ENCODE measurements at regions not wholly inside any gene's neighbourhood (a gene's known extent, or its start where the extent isn't known, plus 50 kb on each side); places are given as distances from the start of the nearest gene placed in this dataset.

DNA sequence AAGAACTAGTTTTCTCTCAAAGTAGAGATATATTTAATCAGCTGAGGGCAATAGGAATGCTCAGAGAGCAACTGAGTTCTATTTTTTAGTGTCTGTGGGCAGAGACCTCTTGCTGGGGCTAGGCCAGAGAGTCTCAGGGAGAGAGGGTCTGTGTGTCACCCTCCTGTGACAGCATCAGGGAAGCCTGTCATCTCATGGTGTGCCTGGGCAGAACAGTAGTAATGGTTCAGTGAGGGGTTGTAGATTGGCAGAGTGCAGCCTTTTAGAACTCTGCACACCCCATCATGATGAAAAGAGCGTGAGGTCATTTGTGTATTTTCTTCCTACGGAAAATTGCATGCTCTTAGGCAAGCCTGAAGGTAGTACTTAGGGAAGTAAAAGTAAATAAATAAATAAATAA lies 1396.5 kb upstream of the AGA start:
- no peak for DNase-seq

DNA sequence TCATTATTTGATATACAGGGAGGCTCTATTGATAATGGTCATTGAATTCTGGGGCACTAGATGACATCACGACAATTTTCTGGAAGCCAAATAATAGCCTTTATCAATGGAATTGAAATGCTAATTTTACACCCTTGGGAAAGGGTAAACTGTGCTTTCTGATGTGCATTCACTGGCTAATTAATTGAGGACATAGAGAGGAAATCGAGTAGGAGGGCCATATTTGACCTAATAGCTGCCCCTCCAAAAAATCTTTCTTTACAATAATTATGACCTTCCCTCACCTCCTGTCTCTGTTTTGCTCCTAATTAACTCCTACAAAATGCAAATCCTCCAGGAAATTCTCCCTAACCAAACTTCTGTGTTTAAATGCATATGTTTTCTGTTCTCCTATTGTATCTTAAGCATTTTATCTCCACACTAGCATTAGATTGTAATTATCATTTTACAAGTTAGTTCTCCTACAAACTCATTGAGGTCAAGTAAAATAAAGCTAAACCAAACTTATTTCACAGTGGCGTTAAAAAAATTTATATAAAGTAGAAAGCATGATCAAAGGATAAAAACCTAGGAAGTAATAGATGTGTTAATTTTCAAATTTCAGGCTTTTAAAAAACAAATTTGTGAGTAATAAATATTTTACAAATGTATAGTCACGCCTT lies 1414.0 kb upstream of the AGA start:
- no peak for DNase-seq

DNA sequence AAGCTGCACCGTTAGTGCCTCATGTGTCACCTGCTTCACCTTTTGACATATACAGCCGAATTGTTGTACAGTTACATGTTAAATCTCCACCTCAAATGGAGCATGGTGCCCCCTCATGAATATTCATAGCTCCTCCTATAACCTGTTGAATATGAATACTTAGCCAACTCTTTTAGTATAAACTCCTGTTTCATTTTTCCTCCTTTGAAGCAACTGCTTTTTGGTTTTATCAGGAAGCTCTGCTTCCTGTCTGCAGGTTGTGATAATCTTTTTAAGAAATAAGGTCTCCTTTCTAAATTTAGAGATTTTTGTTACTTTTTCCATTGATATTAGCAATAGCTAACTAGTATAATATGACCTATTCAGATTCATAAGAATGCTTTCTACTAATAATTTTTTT lies 1429.2 kb upstream of the AGA start:
- DNase-seq: no peak

DNA sequence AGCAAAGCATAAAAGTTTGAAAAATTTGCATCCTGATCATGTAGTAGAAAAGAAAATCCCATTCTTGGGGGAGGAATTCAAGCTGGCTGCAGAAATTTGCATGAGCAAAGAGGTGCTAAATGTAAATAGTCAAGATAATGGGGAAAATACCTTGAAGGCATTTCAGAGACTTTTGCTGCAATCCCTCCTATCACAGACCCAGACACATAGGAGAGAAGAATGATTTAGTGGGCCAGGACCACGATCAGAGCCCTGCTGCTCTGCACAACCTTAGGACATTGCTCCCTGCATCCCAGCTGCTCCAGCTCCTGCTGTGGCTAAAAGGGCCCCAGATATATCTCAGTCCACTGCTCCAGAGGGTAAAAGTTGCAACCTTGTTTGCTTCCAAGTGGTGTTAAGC lies 1439.7 kb upstream of the AGA start:
- no peak for DNase-seq

- no peak for DNase-seq
Measured at GRCh38 chr4:178894126-178894525, 1451.9 kb upstream of the AGA start.

DNA sequence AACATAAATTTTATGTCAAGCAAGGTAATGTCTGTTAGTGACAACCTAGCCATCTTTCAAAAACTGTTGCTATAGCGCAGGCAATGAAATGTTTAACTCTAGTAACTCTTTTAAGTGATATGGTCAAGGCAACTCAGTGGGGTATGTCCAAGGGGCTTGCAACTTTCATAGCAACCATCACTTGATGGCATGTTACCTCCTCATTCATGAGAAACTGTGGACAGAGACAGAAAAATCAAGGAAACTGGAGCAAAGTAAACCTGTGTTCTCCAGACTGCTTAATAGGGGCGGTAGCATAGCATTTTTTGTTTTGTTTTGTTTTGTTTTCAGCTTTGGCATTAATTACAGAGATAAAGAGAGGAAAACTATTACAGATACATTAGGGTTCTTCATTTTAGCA lies 1456.8 kb upstream of the AGA start:
- no peak for DNase-seq

GRCh38 chr4:178917756-178918155 lies 1475.5 kb upstream of the AGA start:
- no peak for DNase-seq

- no peak for DNase-seq
Measured at GRCh38 chr4:178937130-178937529, 1494.9 kb upstream of the AGA start.

DNA sequence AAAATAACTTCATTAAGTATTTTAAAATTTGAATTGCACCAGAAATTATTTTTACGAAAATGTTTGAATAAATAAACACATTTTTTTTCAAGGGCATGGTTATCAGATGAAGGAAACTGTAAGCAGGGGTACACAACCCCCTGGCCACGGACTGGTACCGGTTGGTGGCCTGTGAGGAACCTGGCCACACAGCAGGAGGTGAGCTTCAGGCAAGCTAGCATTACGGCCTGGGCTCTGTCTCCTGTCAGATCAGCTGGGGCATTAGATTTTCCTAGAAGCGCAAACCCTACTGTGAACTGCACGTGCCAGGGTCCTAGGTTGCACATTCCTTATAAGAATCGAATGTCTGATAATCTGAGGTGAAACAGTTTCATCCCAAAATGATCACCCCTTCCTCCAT lies 1499.7 kb upstream of the AGA start:
- DNase-seq: no peak

GRCh38 chr4:178953447-178954120 lies 1511.3 kb upstream of the AGA start:
- no peak for DNase-seq

- DNase-seq: no peak
Measured at GRCh38 chr4:178955614-178956013, 1513.4 kb upstream of the AGA start.

- no peak for DNase-seq
Measured at GRCh38 chr4:178958725-178959440, 1516.6 kb upstream of the AGA start.

- no peak for DNase-seq
Measured at GRCh38 chr4:178963446-178964045, 1521.3 kb upstream of the AGA start.

DNA sequence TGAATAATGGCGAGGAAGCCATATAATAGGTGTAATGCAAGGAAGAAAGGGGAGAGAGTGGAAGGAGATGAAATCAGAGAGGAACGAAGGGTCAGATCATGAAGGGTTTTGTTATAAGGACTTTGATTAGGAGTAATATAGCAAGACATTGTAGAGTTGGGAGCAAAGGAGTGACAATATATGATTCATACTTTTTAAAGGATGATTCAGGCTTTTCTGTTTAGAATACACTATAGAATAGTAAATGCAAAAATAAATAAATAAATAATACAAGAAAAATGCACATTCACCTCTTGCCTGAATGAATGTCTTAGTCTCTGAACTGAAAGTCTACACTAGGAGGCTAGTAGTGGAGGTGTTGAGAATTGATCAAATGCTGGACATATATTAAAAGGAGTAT lies 1524.4 kb upstream of the AGA start:
- DNase-seq: no peak

DNA sequence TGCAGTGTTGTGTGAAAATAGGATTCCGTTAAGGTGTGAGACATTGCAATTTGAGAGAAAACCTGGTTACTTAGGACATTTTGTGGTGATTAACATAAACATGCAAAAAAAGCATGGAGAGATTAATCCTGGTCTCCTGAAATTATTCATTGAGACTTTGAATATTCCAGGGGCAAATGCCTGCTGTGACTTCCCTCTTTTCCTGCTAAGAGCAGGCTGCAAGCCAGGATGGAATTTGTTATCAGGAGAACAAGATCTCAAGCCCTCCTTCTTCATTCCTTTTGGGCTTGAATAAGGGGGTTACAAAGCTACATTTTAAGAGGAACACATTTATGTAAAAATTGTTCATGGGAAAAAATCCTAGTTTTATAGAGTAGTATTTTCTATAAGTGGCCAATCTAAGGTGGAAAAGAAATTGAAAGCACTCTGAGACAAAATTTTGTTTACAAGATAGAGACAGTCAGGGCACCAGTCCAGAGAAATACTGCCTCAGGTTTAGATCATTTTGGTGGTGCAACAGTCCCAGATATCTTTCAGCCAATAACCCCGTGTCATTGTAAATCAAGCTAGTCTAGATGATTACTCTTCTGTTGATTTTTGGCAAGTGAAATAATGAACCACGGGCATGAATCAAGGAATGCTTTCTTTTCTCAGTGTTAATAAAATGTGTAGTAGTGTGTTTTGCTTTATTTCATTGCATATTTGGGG lies 1528.3 kb upstream of the AGA start:
- no peak for DNase-seq

- DNase-seq: no peak
Measured at GRCh38 chr4:178976861-178977260, 1534.6 kb upstream of the AGA start.

GRCh38 chr4:178993306-178993705 lies 1551.1 kb upstream of the AGA start:
- DNase-seq: no peak

GRCh38 chr4:179001918-179002317 lies 1559.7 kb upstream of the AGA start:
- DNase-seq: no peak

DNA sequence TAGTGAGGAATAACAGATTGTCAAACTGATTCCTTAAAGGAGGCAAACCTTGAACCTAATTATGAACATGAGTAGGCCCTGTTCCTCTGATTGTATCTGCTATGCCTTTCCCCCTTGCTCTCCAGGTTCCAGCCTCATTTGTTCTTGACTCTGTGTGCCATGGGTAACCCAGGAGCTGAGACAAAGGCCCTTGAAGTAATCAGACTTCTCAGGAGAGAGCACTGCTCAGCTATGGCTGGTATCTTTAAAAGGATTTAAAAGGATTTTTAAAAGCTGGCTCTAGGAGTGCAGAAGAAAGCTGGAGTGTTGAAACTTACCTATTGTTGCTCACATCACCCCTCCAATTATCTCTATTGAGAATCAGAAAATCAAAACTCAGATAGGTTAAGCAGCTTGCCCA lies 1565.5 kb upstream of the AGA start:
- no peak for DNase-seq

GRCh38 chr4:179017581-179017980 lies 1575.3 kb upstream of the AGA start:
- no peak for DNase-seq

DNA sequence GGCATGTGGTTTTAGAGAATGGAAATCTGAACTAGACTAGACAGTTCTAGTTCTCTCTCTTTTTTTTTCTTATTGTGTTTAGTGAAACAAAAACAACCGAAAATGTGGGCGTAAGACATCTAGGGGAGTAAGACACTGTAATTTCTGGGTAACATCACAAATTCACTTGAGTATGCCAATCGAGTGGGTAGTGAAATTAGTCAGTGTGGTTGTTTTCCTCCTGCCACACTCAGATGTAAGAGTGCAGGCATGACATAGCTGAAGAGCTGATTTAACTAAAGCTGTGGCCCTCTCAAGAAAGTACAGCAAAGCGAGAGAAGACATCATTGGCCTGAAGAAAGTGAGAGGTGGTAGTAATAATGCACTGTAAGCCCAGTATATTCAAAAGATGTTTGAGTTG lies 1585.3 kb upstream of the AGA start:
- DNase-seq: no peak

DNA sequence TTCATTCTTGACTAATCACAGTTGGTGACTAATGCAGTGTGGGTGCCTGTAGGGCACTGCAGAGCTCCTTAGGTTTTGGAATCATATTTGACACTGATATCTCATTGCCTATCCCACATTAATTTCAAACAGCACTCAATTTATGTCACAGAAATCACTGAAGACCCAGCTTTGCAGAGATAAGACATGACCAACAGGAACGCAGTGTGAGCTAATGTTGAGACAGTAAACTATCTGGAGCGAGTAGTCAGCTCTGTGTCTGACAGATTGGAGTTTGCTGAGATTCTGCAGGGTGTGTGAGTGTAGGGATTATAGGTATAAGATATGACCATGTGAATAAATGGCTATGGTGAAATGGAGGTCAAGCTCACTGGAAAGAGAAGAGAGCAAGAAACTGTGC lies 1586.1 kb upstream of the AGA start:
- no peak for DNase-seq

DNA sequence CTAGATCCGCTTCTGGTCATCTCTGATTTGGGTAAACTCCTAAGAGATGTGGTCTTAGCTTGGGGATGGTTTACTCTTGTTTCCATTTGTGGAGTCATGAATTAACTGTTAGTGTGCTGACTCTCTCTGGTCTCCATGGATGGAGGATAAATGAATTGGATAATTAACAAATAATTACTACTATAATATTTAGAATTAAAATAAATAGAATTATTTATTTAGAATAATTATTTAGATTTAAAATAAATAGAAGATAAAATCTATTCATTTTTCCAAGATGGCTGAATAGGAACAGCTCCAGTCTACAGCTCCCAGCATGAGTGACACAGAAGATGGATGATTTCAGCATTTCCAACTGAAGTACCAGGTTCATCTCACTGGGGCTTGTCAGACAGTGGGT lies 1587.4 kb upstream of the AGA start:
- DNase-seq: no peak
